ENCODE measurements at regions not wholly inside any gene's neighbourhood (a gene's known extent, or its start where the extent isn't known, plus 50 kb on each side); places are given as distances from the start of the nearest gene placed in this dataset.

DNA sequence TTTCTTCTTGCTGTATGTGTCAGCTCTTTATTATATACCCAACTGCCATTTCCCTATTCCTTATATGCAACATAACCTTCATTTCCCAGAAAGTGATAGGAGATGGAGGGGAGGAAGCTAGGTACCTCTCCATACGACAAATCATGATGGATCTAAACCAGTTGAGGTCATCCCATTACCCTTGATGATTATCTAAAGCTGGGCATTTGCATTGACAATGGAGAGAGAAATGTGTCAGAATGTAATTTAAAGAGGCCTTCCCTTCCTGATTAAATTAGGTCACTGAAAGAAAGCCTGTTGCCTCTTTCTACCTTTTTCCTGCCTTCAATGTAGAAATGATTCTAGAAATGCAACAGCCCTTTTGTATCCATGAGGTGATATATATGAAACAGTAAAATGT is 81.9 kb downstream of the SUCNR1 start:
- Histone ChIP-seq H3K4me3 (ENCODE audit: low read depth, low read length) (no peak overlapping the region), H3K4me1 (no peaks in the 10 kb centered on the region), H3K36me3 (no peaks in the 10 kb centered on the region), H3K9me3 (no peaks in the 10 kb centered on the region), H3K27me3 (no peaks in the 10 kb centered on the region; the same call in 1 of the 2 replicates)
- no peak for TF ChIP-seq CTCF (IDR thresholded peaks at IDR 0.05; ENCODE audit: low read depth, low read length)
- no peak for DNase-seq

DNA sequence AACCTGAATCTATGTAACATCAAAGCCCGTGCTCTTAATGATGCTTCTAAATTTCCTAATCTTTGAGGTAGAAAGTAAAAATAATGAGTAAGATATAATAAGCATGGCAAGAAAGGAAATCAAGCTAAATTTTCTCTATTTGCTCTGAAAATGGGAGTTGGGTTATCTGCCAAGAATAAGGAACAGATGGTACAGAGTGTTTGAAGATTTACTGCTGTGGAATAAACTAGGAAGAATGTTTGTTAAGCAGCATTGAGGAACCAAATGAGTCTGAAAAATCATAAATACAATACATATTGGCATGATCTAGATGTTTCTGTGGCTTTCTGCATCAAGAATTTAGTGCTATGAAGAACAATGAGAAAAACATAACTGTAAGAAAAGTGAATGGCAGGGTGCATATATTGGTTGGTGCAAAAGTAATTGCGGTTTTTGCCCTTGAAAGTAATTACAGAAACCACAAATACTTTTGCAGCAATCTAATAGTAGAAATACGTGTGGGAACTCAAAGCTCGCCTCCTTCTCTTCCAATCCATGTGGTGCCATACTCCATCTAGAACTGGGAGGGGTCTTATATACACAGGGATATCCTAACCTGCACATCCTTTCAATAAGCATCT is 87.6 kb downstream of the SUCNR1 start:
- H3K36me3 ChIP-seq = no peaks in the 10 kb centered on the region
- TF ChIP-seq CTCF (IDR thresholded peaks at IDR 0.05; ENCODE audit: low read depth, low read length) = no peak
- no peaks in the 10 kb centered on the region for H3K4me1 ChIP-seq
- no peak overlapping the region for H3K4me3 ChIP-seq (ENCODE audit: low read depth, low read length)
- no peaks in the 10 kb centered on the region for H3K9me3 ChIP-seq
- peaks cover under 1% of the 10 kb centered on the region; the same call in 1 of the 2 replicates for H3K27me3 ChIP-seq
- no peak for DNase-seq

DNA sequence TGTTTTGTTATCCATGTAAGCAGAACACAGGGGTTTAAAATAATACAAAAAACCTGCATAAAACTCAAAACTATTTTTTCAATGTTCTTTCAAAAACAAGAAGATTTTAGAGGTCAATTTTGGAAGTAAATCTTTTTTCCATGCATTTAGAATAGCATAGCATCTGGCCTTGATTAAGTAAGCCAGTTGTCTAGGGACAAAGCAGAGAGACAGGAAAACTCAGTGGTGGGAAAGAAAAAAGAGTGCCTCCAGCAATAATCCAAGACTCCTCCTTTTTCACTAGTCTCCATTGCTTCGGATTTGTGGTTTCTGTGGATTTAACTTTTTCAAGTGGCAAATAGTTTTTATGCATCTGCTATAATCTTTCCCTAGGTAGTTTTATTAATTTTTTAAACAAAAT is 88.9 kb downstream of the SUCNR1 start:
- peaks cover 3% of the 10 kb centered on the region; the same call in 1 of the 2 replicates for H3K27me3 ChIP-seq
- TF ChIP-seq CTCF (IDR thresholded peaks at IDR 0.05; ENCODE audit: low read depth, low read length) = no peak
- no peak overlapping the region for H3K4me3 ChIP-seq (ENCODE audit: low read depth, low read length)
- H3K36me3 ChIP-seq = no peaks in the 10 kb centered on the region
- H3K9me3 ChIP-seq = no peaks in the 10 kb centered on the region
- DNase-seq = no peak
- no peaks in the 10 kb centered on the region for H3K4me1 ChIP-seq

DNA sequence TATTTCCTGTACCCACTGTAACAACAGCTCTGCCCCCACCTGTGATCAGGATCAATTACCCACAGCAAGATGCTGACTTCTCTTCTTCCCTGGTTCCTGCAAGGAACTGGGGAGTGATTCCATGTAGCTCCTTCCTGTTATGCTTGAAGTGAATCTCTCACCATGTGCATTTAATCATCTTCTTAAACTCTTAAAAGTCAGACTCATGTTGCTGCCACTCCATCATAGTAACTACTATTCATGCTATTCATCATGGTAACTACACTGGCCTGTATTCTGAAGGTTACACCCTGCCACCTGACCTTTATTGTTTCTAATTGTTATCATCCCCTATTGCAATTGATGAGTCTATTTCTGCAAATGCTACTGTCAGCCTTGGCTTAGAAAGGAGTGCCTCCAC is 89.5 kb downstream of the SUCNR1 start:
- Histone ChIP-seq H3K4me3 (ENCODE audit: low read depth, low read length) (no peak overlapping the region), H3K27me3 (0 out of 2 replicates have a peak, but pooled peaks cover 3% of the 10 kb centered on the region), H3K4me1 (no peaks in the 10 kb centered on the region), H3K9me3 (no peaks in the 10 kb centered on the region), H3K36me3 (no peaks in the 10 kb centered on the region)
- DNase-seq = no peak
- TF ChIP-seq CTCF (IDR thresholded peaks at IDR 0.05; ENCODE audit: low read depth, low read length) = no peak

DNA sequence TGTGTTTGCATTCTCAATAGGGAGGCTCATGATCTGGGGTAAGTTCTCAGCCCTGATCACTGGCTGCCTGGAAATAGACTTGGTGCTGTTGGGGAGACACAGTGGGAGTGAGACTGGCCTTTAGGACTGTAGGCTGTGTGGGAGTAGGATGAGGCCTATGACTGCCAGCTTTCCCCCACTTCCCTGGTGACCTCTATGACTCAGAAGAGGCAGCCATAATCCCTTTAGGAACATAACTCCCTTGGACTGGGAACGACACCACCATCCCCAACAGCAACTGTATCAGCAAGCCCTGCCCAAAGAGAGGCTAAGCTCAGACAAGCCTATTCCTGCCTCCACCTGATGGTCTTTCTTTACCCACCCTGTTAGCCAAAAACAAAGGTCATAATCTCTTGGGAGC is 91.3 kb downstream of the SUCNR1 start:
- 0 out of 2 replicates have a peak, but pooled peaks cover 3% of the 10 kb centered on the region for H3K27me3 ChIP-seq
- no peak for TF ChIP-seq CTCF (IDR thresholded peaks at IDR 0.05; ENCODE audit: low read depth, low read length)
- H3K36me3 ChIP-seq = no peaks in the 10 kb centered on the region
- H3K9me3 ChIP-seq = no peaks in the 10 kb centered on the region
- H3K4me3 ChIP-seq (ENCODE audit: low read depth, low read length) = no peak overlapping the region
- no peaks in the 10 kb centered on the region for H3K4me1 ChIP-seq
- DNase-seq = no peak

DNA sequence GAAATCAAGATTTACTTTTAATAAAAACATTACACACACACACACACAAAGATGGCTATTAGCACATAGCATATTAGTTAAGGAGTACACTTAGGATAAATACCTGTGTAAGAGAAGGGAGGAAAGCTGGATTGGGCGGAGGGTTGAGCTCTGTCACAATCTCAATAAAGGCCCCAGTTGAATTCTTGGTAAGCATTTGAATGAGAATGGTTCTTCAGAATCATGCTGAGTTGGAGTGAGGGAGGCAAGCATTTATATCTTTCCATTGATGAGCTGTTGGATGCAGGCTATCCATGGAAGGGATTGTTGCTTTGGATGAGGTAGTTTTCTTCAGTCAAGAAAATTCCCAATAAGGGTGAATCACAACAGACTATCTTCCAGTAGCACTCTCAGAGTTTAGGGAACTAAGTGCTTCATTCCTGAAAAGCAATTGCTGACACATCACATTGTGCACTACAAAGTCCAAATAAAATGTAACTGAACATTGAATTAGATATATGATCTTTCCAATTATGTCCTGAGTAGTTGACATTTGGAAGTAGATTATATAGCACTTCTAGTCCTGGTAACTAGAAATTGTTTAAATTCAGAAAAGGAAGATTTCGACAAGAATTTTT is 95.7 kb downstream of the SUCNR1 start:
- Histone ChIP-seq H3K36me3 (no peaks in the 10 kb centered on the region), H3K4me1 (no peaks in the 10 kb centered on the region; the same call in 1 of the 2 replicates), H3K4me3 (ENCODE audit: low read depth, low read length) (no peak overlapping the region), H3K27me3 (0 out of 2 replicates have a peak, but pooled peaks cover 3% of the 10 kb centered on the region), H3K9me3 (no peaks in the 10 kb centered on the region)
- no peak for TF ChIP-seq CTCF (IDR thresholded peaks at IDR 0.05; ENCODE audit: low read depth, low read length)
- no peak for DNase-seq
